ENCODE measurements at regions not wholly inside any gene's neighbourhood (a gene's known extent, or its start where the extent isn't known, plus 50 kb on each side); places are given as distances from the start of the nearest gene placed in this dataset.

GRCh38 chr2:16117021-16117700 lies 176.8 kb downstream of the MYCN start:
- no peak overlapping the region for H2BK15ac ChIP-seq (ENCODE audit: low read length)
- peaks cover 0 to 7% of the 10 kb centered on the region in 2 experiments for H4K20me1 ChIP-seq (replicated peaks in 1 of 2; ENCODE audit: control insufficient read depth in 1 of 2, insufficient read depth in 2 of 2, low read length in 2 of 2)
- no peaks in the 10 kb centered on the region for H3K36me3 ChIP-seq (ENCODE audit: control insufficient read depth in 2 of 4, insufficient read depth in 4 of 4, low read length in 3 of 4)
- H3K23ac ChIP-seq (ENCODE audit: insufficient read length) = no peak overlapping the region
- ChIA-PET POLR2A (ENCODE audit: partially characterized antibody) (interaction anchor here (1.7 kb wide), 1 partner anchor 11 kb away, joined by 13 read pairs; no protein-coding TSS in a partner anchor), CTCF (ENCODE audit: partially characterized antibody) (no interaction called here)
- H3K4me3 ChIP-seq (ENCODE audit: extremely low read depth in 1 of 4, insufficient read depth in 2 of 4, low read depth in 3 of 4, low read length in 4 of 4) = no peak overlapping the region
- H2AFZ ChIP-seq (ENCODE audit: low read length) = no peak overlapping the region
- H2BK12ac ChIP-seq (ENCODE audit: low read depth, low read length) = no peak overlapping the region
- H3K79me2 ChIP-seq (ENCODE audit: control insufficient read depth in 1 of 2, insufficient read depth in 2 of 2, low read length in 2 of 2) = no peaks in the 10 kb centered on the region
- H3K79me1 ChIP-seq (ENCODE audit: low read depth, low read length) = no peaks in the 10 kb centered on the region
- no peak overlapping the region for H2BK120ac ChIP-seq (replicated peaks; ENCODE audit: low read depth, low read length)
- peaks cover 11% of the 10 kb centered on the region for H3K23me2 ChIP-seq (ENCODE audit: low read depth, low read length)
- peaks cover 0 to 6% (median 4%) of the 10 kb centered on the region in 4 experiments; a peak in 6 of 7 replicates for H3K4me1 ChIP-seq (replicated peaks in 1 of 4; ENCODE audit: control insufficient read depth in 3 of 4, insufficient read depth in 4 of 4, low read length in 3 of 4)
- no peak overlapping the region for H4K5ac ChIP-seq (ENCODE audit: insufficient read length, low read depth, low read length)
- H3K14ac ChIP-seq (ENCODE audit: insufficient read length) = no peak overlapping the region
- H3K9ac ChIP-seq (replicated peaks in 1 of 4; ENCODE audit: extremely low read depth in 1 of 4, low read depth in 3 of 4, low read length in 3 of 4) = no peak overlapping the region
- no peak overlapping the region for H3K4me2 ChIP-seq (ENCODE audit: insufficient read depth in 1 of 2, low read depth in 2 of 2, low read length in 2 of 2)
- no peaks in the 10 kb centered on the region for H3K27me3 ChIP-seq (replicated peaks in 1 of 4; ENCODE audit: control insufficient read depth in 3 of 4, extremely low read depth in 1 of 4, insufficient read depth in 3 of 4, low read length in 3 of 4)
- no peak overlapping the region for H2AK5ac ChIP-seq (ENCODE audit: low read depth, low read length)
- H3K27ac ChIP-seq (ENCODE audit: low read depth, low read length) = no peak overlapping the region
- H4K91ac ChIP-seq (replicated peaks; ENCODE audit: insufficient read length, low read length) = peak overlapping the region; percentile 12
- no peak overlapping the region for H3K4ac ChIP-seq (replicated peaks; ENCODE audit: insufficient read length, low read depth, low read length)
- no peak overlapping the region for H4K8ac ChIP-seq (ENCODE audit: extremely low read depth, insufficient read depth, low read length)
- 0 out of 2 replicates have a peak overlapping the region, but pooled peaks have one; percentile 76 for H2BK20ac ChIP-seq (ENCODE audit: low read length)
- H3K56ac ChIP-seq (replicated peaks; ENCODE audit: insufficient read length, low read depth, low read length) = no peak overlapping the region
- FAIRE-seq (no peak), DNase-seq (ENCODE audit: low read depth in 1 of 2, low spot score in 2 of 2) (no peak)
- H2BK5ac ChIP-seq (ENCODE audit: low read depth, low read length) = no peak overlapping the region
- H3K9me3 ChIP-seq (ENCODE audit: insufficient read depth in 2 of 2, low read depth in 1 of 2, low read length in 1 of 2) = peaks cover 4 to 5% of the 10 kb centered on the region in 2 experiments; a peak in 3 of 4 replicates
- H3K18ac ChIP-seq (ENCODE audit: extremely low read depth, low read length) = no peak overlapping the region
- 92% methylated on average over 8 of the region's 9 CpGs; no CpG with 5 or more reads in 1 of the 2 experiments for WGBS, 2 experiments (ENCODE audit: extremely low coverage in 1 of 2, insufficient coverage in 1 of 2, insufficient read length in 1 of 2, insufficient replicate concordance in 2 of 2, low coverage in 1 of 2, low lambda C conversion rate in 2 of 2, missing lambda C conversion rate in 1 of 2)
- TF ChIP-seq POU5F1 (IDR thresholded peaks at IDR 0.05; ENCODE audit: low read depth, low read length) = no peak
- TF ChIP-seq JUN (IDR thresholded peaks at IDR 0.05; ENCODE audit: low read depth, low read length) = no peak
- TF ChIP-seq PHF8 (conservative IDR thresholded peaks at IDR 0.05; ENCODE audit: low read depth, low read length) = no peak
- no peak for TF ChIP-seq FOSL1 (IDR thresholded peaks at IDR 0.05; ENCODE audit: insufficient read depth, low read depth, low read length)
- no peak for TF ChIP-seq GTF2F1 (IDR thresholded peaks at IDR 0.05; ENCODE audit: borderline replicate concordance, low read depth, low read length)
- no peak for TF ChIP-seq ASH2L (IDR thresholded peaks at IDR 0.05; ENCODE audit: low read length)
- TF ChIP-seq ATF3 (IDR thresholded peaks at IDR 0.05; ENCODE audit: insufficient read depth, low read depth, low read length) = no peak
- no peak for TF ChIP-seq KDM1A (IDR thresholded peaks at IDR 0.05; ENCODE audit: borderline replicate concordance, low read length)
- no peak for TF ChIP-seq MAFK (IDR thresholded peaks at IDR 0.05; ENCODE audit: low read depth, low read length)
- TF ChIP-seq POLR2AphosphoS5 (IDR thresholded peaks at IDR 0.05; ENCODE audit: low read depth, low read length) = no peak
- no peak for TF ChIP-seq SIX5 (IDR thresholded peaks at IDR 0.05; ENCODE audit: low read depth, low read length)
- TF ChIP-seq SP4 (IDR thresholded peaks at IDR 0.05; ENCODE audit: low read length) = no peak
- TF ChIP-seq EP300 (IDR thresholded peaks at IDR 0.05; ENCODE audit: borderline replicate concordance in 1 of 2, low read depth in 2 of 2, low read length in 2 of 2) = no peak
- TF ChIP-seq CEBPB (IDR thresholded peaks at IDR 0.05; ENCODE audit: low read depth, low read length) = no peak

Measured in H1 (cell line).